ENCODE measurements at regions not wholly inside any gene's neighbourhood (a gene's known extent, or its start where the extent isn't known, plus 50 kb on each side); places are given as distances from the start of the nearest gene placed in this dataset.

- Histone ChIP-seq H3K36me3 (no peaks in the 10 kb centered on the region), H3K27me3 (no peaks in the 10 kb centered on the region), H3K4me3 (no peak overlapping the region), H3K27ac (no peak overlapping the region), H3K4me1 (ENCODE audit: insufficient read depth) (no peaks in the 10 kb centered on the region), H3K9me3 (no peaks in the 10 kb centered on the region)
- TF ChIP-seq POLR2A (IDR thresholded peaks at IDR 0.05) (no peak), CTCF (IDR thresholded peaks at IDR 0.05) (no peak), EP300 (IDR thresholded peaks at IDR 0.05) (no peak)
- intact Hi-C loops (cut with DNase I), result no loop called here
- no peak for DNase-seq
- 52 to 63% (median 53%) methylated on average over 3 of the region's 3 CpGs for WGBS, 3 donors
These were observed 439.2 kb downstream of the SETBP1 start for GRCh38 chr18:45119876-45120275.

GRCh38 chr18:45121146-45121545 lies 440.5 kb downstream of the SETBP1 start:
- 85 to 92% (median 87%) methylated on average over 1 of the region's 1 CpG for WGBS, 3 donors
- TF ChIP-seq EP300 (IDR thresholded peaks at IDR 0.05) (no peak), CTCF (IDR thresholded peaks at IDR 0.05) (no peak), POLR2A (IDR thresholded peaks at IDR 0.05) (no peak)
- H3K27me3 ChIP-seq, result no peaks in the 10 kb centered on the region
- no peak overlapping the region for H3K27ac ChIP-seq
- DNase-seq, result no peak
- intact Hi-C loops (cut with DNase I), result no loop called here
- no peaks in the 10 kb centered on the region for H3K9me3 ChIP-seq
- H3K4me3 ChIP-seq, result no peak overlapping the region
- H3K36me3 ChIP-seq, result no peaks in the 10 kb centered on the region
- no peaks in the 10 kb centered on the region for H3K4me1 ChIP-seq (ENCODE audit: insufficient read depth)

GRCh38 chr18:45122506-45122905 lies 441.8 kb downstream of the SETBP1 start:
- WGBS, 3 donors, result 90 to 98% (median 91%) methylated on average over 1 of the region's 1 CpG
- no peak for DNase-seq
- intact Hi-C loops (cut with DNase I), result no loop called here

GRCh38 chr18:45127405-45127804 lies 446.7 kb downstream of the SETBP1 start:
- Histone ChIP-seq H3K4me1 (ENCODE audit: insufficient read depth) (no peaks in the 10 kb centered on the region), H3K4me3 (no peak overlapping the region), H3K36me3 (no peaks in the 10 kb centered on the region), H3K27ac (no peak overlapping the region), H3K9me3 (no peaks in the 10 kb centered on the region), H3K27me3 (no peaks in the 10 kb centered on the region)
- DNase-seq, result no peak
- intact Hi-C loops (cut with DNase I), result no loop called here
- TF ChIP-seq CTCF (IDR thresholded peaks at IDR 0.05) (no peak), POLR2A (IDR thresholded peaks at IDR 0.05) (no peak), EP300 (IDR thresholded peaks at IDR 0.05) (no peak)

More at GRCh38 chr18:45122506-45122905, 441.8 kb downstream of the SETBP1 start:
- TF ChIP-seq EP300 (IDR thresholded peaks at IDR 0.05) (no peak), CTCF (IDR thresholded peaks at IDR 0.05) (no peak), POLR2A (IDR thresholded peaks at IDR 0.05) (no peak)
- H3K4me1 ChIP-seq (ENCODE audit: insufficient read depth), result no peaks in the 10 kb centered on the region
- H3K4me3 ChIP-seq, result no peak overlapping the region
- H3K27me3 ChIP-seq, result no peaks in the 10 kb centered on the region
- H3K27ac ChIP-seq, result no peak overlapping the region
- no peaks in the 10 kb centered on the region for H3K36me3 ChIP-seq
- no peaks in the 10 kb centered on the region for H3K9me3 ChIP-seq

GRCh38 chr18:45133276-45133675 lies 452.6 kb downstream of the SETBP1 start:
- Histone ChIP-seq H3K4me3 (no peak overlapping the region), H3K36me3 (no peaks in the 10 kb centered on the region), H3K9me3 (no peaks in the 10 kb centered on the region), H3K27me3 (no peaks in the 10 kb centered on the region), H3K4me1 (ENCODE audit: insufficient read depth) (no peaks in the 10 kb centered on the region), H3K27ac (no peak overlapping the region)
- intact Hi-C loops (cut with DNase I), result no loop called here
- TF ChIP-seq POLR2A (IDR thresholded peaks at IDR 0.05) (no peak), EP300 (IDR thresholded peaks at IDR 0.05) (no peak), CTCF (IDR thresholded peaks at IDR 0.05) (no peak)
- no peak for DNase-seq
- WGBS, 3 donors, result 91 to 94% (median 91%) methylated on average over 1 of the region's 1 CpG

Measured in ovary (tissue), 7 donors.